ENCODE measurements at regions not wholly inside any gene's neighbourhood (a gene's known extent, or its start where the extent isn't known, plus 50 kb on each side); places are given as distances from the start of the nearest gene placed in this dataset.

- Histone ChIP-seq H3K36me3 (ENCODE audit: control insufficient read depth, insufficient read depth, low read length) (no peaks in the 10 kb centered on the region), H3K9ac (ENCODE audit: insufficient read depth, low read length) (no peak overlapping the region), H3K79me2 (ENCODE audit: control insufficient read depth, insufficient read depth, low read length) (no peaks in the 10 kb centered on the region), H3K9me3 (ENCODE audit: control insufficient read depth, insufficient read depth, low read depth, low read length) (no peaks in the 10 kb centered on the region), H3K4me1 (ENCODE audit: control insufficient read depth, extremely low read depth, insufficient read depth, low read length) (no peaks in the 10 kb centered on the region), H2AFZ (ENCODE audit: low read length) (no peak overlapping the region), H3K27me3 (ENCODE audit: control insufficient read depth, insufficient read depth, low read length) (no peaks in the 10 kb centered on the region), H4K20me1 (ENCODE audit: control insufficient read depth, extremely low read depth, insufficient read depth, low read length) (no peaks in the 10 kb centered on the region), H3K27ac (ENCODE audit: insufficient read depth, low read length) (no peak overlapping the region), H3K4me3 (replicated peaks in 1 of 4; ENCODE audit: control extremely low read depth in 1 of 4, insufficient read depth in 1 of 4, low read depth in 3 of 4, low read length in 4 of 4) (no peak overlapping the region), H3K4me2 (ENCODE audit: extremely low read depth, insufficient read depth, low read length) (no peak overlapping the region)
- DNase-seq (ENCODE audit: low read depth in 2 of 2) = no peak
- TF ChIP-seq CTCF (conservative IDR thresholded peaks at IDR 0.05 in 1 of 2, IDR thresholded peaks at IDR 0.05 in 1 of 2; ENCODE audit: low read depth in 1 of 2, low read length in 2 of 2) (no peak), EZH2 (IDR thresholded peaks at IDR 0.05; ENCODE audit: low read length, missing control alignments) (no peak)
Observed at GRCh38 chr13:21938636-21939035, 267.8 kb downstream of the FGF9 start.

- no peak overlapping the region for H3K9ac ChIP-seq (ENCODE audit: insufficient read depth, low read length)
- no peaks in the 10 kb centered on the region for H3K79me2 ChIP-seq (ENCODE audit: control insufficient read depth, insufficient read depth, low read length)
- no peaks in the 10 kb centered on the region for H3K27me3 ChIP-seq (ENCODE audit: control insufficient read depth, insufficient read depth, low read length)
- H3K4me2 ChIP-seq (ENCODE audit: extremely low read depth, insufficient read depth, low read length) = no peak overlapping the region
- no peak overlapping the region for H3K4me3 ChIP-seq (replicated peaks in 1 of 4; ENCODE audit: control extremely low read depth in 1 of 4, insufficient read depth in 1 of 4, low read depth in 3 of 4, low read length in 4 of 4)
- no peak for DNase-seq (ENCODE audit: low read depth in 2 of 2)
- no peak for TF ChIP-seq EZH2 (IDR thresholded peaks at IDR 0.05; ENCODE audit: low read length, missing control alignments)
- no peak for TF ChIP-seq CTCF (conservative IDR thresholded peaks at IDR 0.05 in 1 of 2, IDR thresholded peaks at IDR 0.05 in 1 of 2; ENCODE audit: low read depth in 1 of 2, low read length in 2 of 2)
- H4K20me1 ChIP-seq (ENCODE audit: control insufficient read depth, extremely low read depth, insufficient read depth, low read length) = no peaks in the 10 kb centered on the region
- H3K36me3 ChIP-seq (ENCODE audit: control insufficient read depth, insufficient read depth, low read length) = no peaks in the 10 kb centered on the region
- H3K27ac ChIP-seq (ENCODE audit: insufficient read depth, low read length) = no peak overlapping the region
- no peaks in the 10 kb centered on the region for H3K9me3 ChIP-seq (ENCODE audit: control insufficient read depth, insufficient read depth, low read depth, low read length)
- H2AFZ ChIP-seq (ENCODE audit: low read length) = no peak overlapping the region
- no peaks in the 10 kb centered on the region for H3K4me1 ChIP-seq (ENCODE audit: control insufficient read depth, extremely low read depth, insufficient read depth, low read length)
Observed at GRCh38 chr13:21942061-21942460, 271.2 kb downstream of the FGF9 start.

GRCh38 chr13:21944610-21945009 is 273.7 kb downstream of the FGF9 start:
- H3K4me3 ChIP-seq (replicated peaks in 1 of 4; ENCODE audit: control extremely low read depth in 1 of 4, insufficient read depth in 1 of 4, low read depth in 3 of 4, low read length in 4 of 4) = no peak overlapping the region
- DNase-seq (ENCODE audit: low read depth in 2 of 2) = no peak
- H3K27me3 ChIP-seq (ENCODE audit: control insufficient read depth, insufficient read depth, low read length) = no peaks in the 10 kb centered on the region
- H3K9me3 ChIP-seq (ENCODE audit: control insufficient read depth, insufficient read depth, low read depth, low read length) = no peaks in the 10 kb centered on the region
- no peaks in the 10 kb centered on the region for H3K4me1 ChIP-seq (ENCODE audit: control insufficient read depth, extremely low read depth, insufficient read depth, low read length)
- H3K36me3 ChIP-seq (ENCODE audit: control insufficient read depth, insufficient read depth, low read length) = no peaks in the 10 kb centered on the region
- H3K27ac ChIP-seq (ENCODE audit: insufficient read depth, low read length) = no peak overlapping the region
- no peak overlapping the region for H3K9ac ChIP-seq (ENCODE audit: insufficient read depth, low read length)
- no peaks in the 10 kb centered on the region for H4K20me1 ChIP-seq (ENCODE audit: control insufficient read depth, extremely low read depth, insufficient read depth, low read length)
- no peak for TF ChIP-seq CTCF (conservative IDR thresholded peaks at IDR 0.05 in 1 of 2, IDR thresholded peaks at IDR 0.05 in 1 of 2; ENCODE audit: low read depth in 1 of 2, low read length in 2 of 2)
- TF ChIP-seq EZH2 (IDR thresholded peaks at IDR 0.05; ENCODE audit: low read length, missing control alignments) = no peak
- no peak overlapping the region for H2AFZ ChIP-seq (ENCODE audit: low read length)
- H3K4me2 ChIP-seq (ENCODE audit: extremely low read depth, insufficient read depth, low read length) = no peak overlapping the region
- no peaks in the 10 kb centered on the region for H3K79me2 ChIP-seq (ENCODE audit: control insufficient read depth, insufficient read depth, low read length)
